Smooth muscle cell (in vitro differentiated cells): ENCODE measurements at regions not wholly inside any gene's neighbourhood (a gene's known extent, or its start where the extent isn't known, plus 50 kb on each side); places are given as distances from the start of the nearest gene placed in this dataset.

Experiments
- DNase-seq: peaks from one replicate; lab custom pipeline; 2025; ENCODE audit not compliant: unreplicated experiment; lab: John Stamatoyannopoulos, UW
- H2AFZ ChIP-seq: fragments of 200-600 bp; sonication (generic); 2 replicates; pipeline ENCODE4 v1.6.0; 2016; ENCODE audit warnings: antibody characterized with exemption, low read depth, mild to moderate bottlenecking
- H3F3A ChIP-seq: fragments of 200-600 bp; sonication (generic); 2 replicates; pipeline ENCODE4 v1.6.0; 2017; ENCODE audit warnings: antibody characterized with exemption, low read depth
- H3K27ac ChIP-seq: fragments of 200-600 bp; sonication (generic); 2 replicates; pipeline ENCODE4 v1.5.1; 2016; ENCODE audit warnings: low read depth, mild to moderate bottlenecking
- H3K27me3 ChIP-seq: fragments of 200-600 bp; sonication (generic); 2 replicates; pipeline ENCODE4 v1.6.1; 2016; ENCODE audit warnings: low read depth, mild to moderate bottlenecking
- H3K36me3 ChIP-seq: fragments of 200-600 bp; sonication (generic); 2 replicates; pipeline ENCODE4 v1.5.1; 2016; ENCODE audit warnings: low read depth
- H3K4me1 ChIP-seq: fragments of 200-600 bp; sonication (generic); 2 replicates; pipeline ENCODE4 v1.5.1; 2016; ENCODE audit warnings: low read depth
- H3K4me2 ChIP-seq: fragments of 200-600 bp; sonication (generic); 2 replicates; pipeline ENCODE4 v1.6.0; 2016; ENCODE audit warnings: mild to moderate bottlenecking
- H3K4me3 ChIP-seq: fragments of 200-600 bp; sonication (generic); 2 replicates; pipeline ENCODE4 v1.5.1; 2016; ENCODE audit warnings: mild to moderate bottlenecking
- H3K79me2 ChIP-seq: fragments of 200-600 bp; sonication (generic); 2 replicates; pipeline ENCODE4 v1.6.0; 2016; ENCODE audit warnings: low read depth, mild to moderate bottlenecking
- H3K9ac ChIP-seq: fragments of 200-600 bp; sonication (generic); 2 replicates; pipeline ENCODE4 v1.6.0; 2016; ENCODE audit warnings: low read depth
- H3K9me3 ChIP-seq: fragments of 200-600 bp; sonication (generic); replicated peaks from 2 replicates; pipeline ENCODE4 v1.5.1; 2016; ENCODE audit warnings: low read depth
- H4K20me1 ChIP-seq: fragments of 200-600 bp; sonication (generic); 2 replicates; pipeline ENCODE4 v1.6.0; 2016; ENCODE audit warnings: low read depth
- WGBS: methylation state at CpG from one replicate; pipeline ENCODE4 v1.1.7; 2016; ENCODE audit warnings: low lambda C conversion rate; 5-methylcytosine and 5-hydroxymethylcytosine counted together
- TF ChIP-seq, protein P1 (sequence below): fragments of 200-600 bp; sonication (generic); IDR thresholded peaks from 2 replicates; pipeline ENCODE4 v1.5.1; 2017; ENCODE audit warnings: borderline replicate concordance, mild to moderate bottlenecking, antibody characterized with exemption; ENCODE audit not compliant: insufficient read depth, poor library complexity, severe bottlenecking

- H4K20me1 ChIP-seq: no peaks in the 10 kb centered on the region
- WGBS: 62% methylated on average over 10 of the region's 10 CpGs
- no peaks in the 10 kb centered on the region for H3K9me3 ChIP-seq
- no peak for DNase-seq
- no peak overlapping the region for H2AFZ ChIP-seq
- no peaks in the 10 kb centered on the region for H3K36me3 ChIP-seq
- H3K9ac ChIP-seq: no peak overlapping the region
- H3F3A ChIP-seq: no peaks in the 10 kb centered on the region
- TF ChIP-seq, protein P1, sequence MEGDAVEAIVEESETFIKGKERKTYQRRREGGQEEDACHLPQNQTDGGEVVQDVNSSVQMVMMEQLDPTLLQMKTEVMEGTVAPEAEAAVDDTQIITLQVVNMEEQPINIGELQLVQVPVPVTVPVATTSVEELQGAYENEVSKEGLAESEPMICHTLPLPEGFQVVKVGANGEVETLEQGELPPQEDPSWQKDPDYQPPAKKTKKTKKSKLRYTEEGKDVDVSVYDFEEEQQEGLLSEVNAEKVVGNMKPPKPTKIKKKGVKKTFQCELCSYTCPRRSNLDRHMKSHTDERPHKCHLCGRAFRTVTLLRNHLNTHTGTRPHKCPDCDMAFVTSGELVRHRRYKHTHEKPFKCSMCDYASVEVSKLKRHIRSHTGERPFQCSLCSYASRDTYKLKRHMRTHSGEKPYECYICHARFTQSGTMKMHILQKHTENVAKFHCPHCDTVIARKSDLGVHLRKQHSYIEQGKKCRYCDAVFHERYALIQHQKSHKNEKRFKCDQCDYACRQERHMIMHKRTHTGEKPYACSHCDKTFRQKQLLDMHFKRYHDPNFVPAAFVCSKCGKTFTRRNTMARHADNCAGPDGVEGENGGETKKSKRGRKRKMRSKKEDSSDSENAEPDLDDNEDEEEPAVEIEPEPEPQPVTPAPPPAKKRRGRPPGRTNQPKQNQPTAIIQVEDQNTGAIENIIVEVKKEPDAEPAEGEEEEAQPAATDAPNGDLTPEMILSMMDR: no peak
- H3K79me2 ChIP-seq: no peaks in the 10 kb centered on the region
- H3K4me2 ChIP-seq: peak overlapping the region; percentile 51
- no peak overlapping the region for H3K27ac ChIP-seq
- no peaks in the 10 kb centered on the region for H3K4me1 ChIP-seq
- H3K27me3 ChIP-seq: no peaks in the 10 kb centered on the region
- no peak overlapping the region for H3K4me3 ChIP-seq
These were observed 88.2 kb downstream of the KLHL28 start for GRCh38 chr14:44873536-44873935.

- no peaks in the 10 kb centered on the region for H3K79me2 ChIP-seq
- H3K4me2 ChIP-seq: no peak overlapping the region
- H3K36me3 ChIP-seq: no peaks in the 10 kb centered on the region
- no peaks in the 10 kb centered on the region for H3K27me3 ChIP-seq
- H3K4me1 ChIP-seq: no peaks in the 10 kb centered on the region
- TF ChIP-seq, protein P1: no peak
- no peaks in the 10 kb centered on the region for H3K9me3 ChIP-seq
- WGBS: 83% methylated on average over 1 of the region's 1 CpG
- no peak overlapping the region for H3K27ac ChIP-seq
- no peak overlapping the region for H2AFZ ChIP-seq
- no peak overlapping the region for H3K9ac ChIP-seq
- H3F3A ChIP-seq: no peaks in the 10 kb centered on the region
- no peak overlapping the region for H3K4me3 ChIP-seq
- no peak for DNase-seq
- no peaks in the 10 kb centered on the region for H4K20me1 ChIP-seq
These were observed 95.0 kb downstream of the KLHL28 start for GRCh38 chr14:44866770-44867169.

DNA sequence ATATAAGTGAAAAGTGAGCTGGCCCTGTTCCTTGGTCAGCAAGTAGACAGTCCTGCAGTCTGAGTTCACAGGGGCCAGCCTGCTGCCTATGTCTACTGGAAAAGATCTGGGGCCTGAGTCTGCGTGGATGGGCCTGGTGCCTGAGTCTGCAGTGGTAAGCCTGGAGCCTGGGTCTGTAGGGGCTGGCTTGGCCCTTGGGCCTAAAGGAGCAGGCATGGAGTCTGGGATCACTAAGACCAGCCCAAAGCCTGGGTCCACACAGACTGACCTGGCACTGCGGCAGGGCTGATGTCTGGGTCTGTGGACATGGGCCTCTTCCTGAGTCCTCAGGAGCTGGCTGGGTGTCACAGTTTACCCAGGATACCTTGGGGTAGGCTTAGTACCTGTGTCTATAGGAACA is 95.4 kb downstream of the KLHL28 start:
- DNase-seq: no peak
- Histone ChIP-seq H3K36me3 (no peaks in the 10 kb centered on the region), H3K27me3 (no peaks in the 10 kb centered on the region), H3K4me1 (no peaks in the 10 kb centered on the region), H3K79me2 (no peaks in the 10 kb centered on the region), H2AFZ (no peak overlapping the region), H3F3A (no peaks in the 10 kb centered on the region), H3K9ac (no peak overlapping the region), H4K20me1 (no peaks in the 10 kb centered on the region), H3K27ac (no peak overlapping the region), H3K4me3 (no peak overlapping the region), H3K9me3 (no peaks in the 10 kb centered on the region), H3K4me2 (no peak overlapping the region)
- 91% methylated on average over 2 of the region's 2 CpGs for WGBS
- TF ChIP-seq, protein P1: no peak

GRCh38 chr14:44863271-44863670 is 98.5 kb downstream of the KLHL28 start:
- no peaks in the 10 kb centered on the region for H3F3A ChIP-seq
- no peaks in the 10 kb centered on the region for H3K79me2 ChIP-seq
- no peaks in the 10 kb centered on the region for H3K4me1 ChIP-seq
- no peaks in the 10 kb centered on the region for H4K20me1 ChIP-seq
- no peak overlapping the region for H3K9ac ChIP-seq
- H3K4me3 ChIP-seq: no peak overlapping the region
- H2AFZ ChIP-seq: no peak overlapping the region
- H3K4me2 ChIP-seq: no peak overlapping the region
- 86% methylated on average over 3 of the region's 3 CpGs for WGBS
- H3K27me3 ChIP-seq: no peaks in the 10 kb centered on the region
- H3K36me3 ChIP-seq: no peaks in the 10 kb centered on the region
- no peaks in the 10 kb centered on the region for H3K9me3 ChIP-seq
- TF ChIP-seq, protein P1: no peak
- DNase-seq: no peak
- no peak overlapping the region for H3K27ac ChIP-seq
